Putamen (tissue), 1 donor: ENCODE measurements at regions not wholly inside any gene's neighbourhood (a gene's known extent, or its start where the extent isn't known, plus 50 kb on each side); places are given as distances from the start of the nearest gene placed in this dataset.
"Not testable (repeated sequence)": the region's sequence is repeated elsewhere in the genome, so short reads cannot be mapped to it uniquely, and the experiment has no call there.

Experiments used
- DNase-seq: peaks from one replicate; pipeline ENCODE4 v3.0.0-alpha.2; 2016; ENCODE audit warnings: low spot score

GRCh38 chr5:6548756-6549285, 84.0 kb downstream of the NSUN2 start:
- no peak for DNase-seq

DNA sequence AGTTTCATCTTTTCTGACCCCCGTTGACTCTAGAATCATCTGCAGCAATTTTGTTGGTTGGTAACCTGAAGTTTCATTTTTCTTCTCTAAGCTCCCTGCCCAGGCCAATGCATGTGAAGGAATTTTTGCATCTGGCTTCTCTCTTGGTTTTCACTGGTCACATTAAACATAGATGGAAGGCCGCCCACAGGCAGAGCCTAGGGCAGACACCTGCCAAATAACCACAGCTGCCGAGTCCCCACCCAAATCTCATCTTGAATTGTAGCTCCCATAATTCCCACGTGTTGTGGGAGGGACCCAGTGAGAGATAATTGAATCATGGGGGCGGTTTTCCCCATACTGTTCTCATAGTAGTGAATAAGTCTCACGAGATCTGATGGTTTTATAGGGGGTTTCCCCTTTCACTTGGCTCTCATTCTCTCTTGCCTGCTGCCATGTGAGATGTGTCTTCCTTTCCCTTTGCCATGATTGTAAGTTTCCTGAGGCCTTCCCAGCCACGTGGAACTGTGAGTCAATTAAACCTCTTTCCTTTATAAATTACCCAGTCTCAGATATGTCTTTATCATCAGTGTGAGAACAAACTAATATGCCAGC, 84.8 kb downstream of the NSUN2 start:
- DNase-seq, result not testable (repeated sequence)

GRCh38 chr5:6547498-6547897, 85.3 kb downstream of the NSUN2 start:
- DNase-seq, result no peak

DNA sequence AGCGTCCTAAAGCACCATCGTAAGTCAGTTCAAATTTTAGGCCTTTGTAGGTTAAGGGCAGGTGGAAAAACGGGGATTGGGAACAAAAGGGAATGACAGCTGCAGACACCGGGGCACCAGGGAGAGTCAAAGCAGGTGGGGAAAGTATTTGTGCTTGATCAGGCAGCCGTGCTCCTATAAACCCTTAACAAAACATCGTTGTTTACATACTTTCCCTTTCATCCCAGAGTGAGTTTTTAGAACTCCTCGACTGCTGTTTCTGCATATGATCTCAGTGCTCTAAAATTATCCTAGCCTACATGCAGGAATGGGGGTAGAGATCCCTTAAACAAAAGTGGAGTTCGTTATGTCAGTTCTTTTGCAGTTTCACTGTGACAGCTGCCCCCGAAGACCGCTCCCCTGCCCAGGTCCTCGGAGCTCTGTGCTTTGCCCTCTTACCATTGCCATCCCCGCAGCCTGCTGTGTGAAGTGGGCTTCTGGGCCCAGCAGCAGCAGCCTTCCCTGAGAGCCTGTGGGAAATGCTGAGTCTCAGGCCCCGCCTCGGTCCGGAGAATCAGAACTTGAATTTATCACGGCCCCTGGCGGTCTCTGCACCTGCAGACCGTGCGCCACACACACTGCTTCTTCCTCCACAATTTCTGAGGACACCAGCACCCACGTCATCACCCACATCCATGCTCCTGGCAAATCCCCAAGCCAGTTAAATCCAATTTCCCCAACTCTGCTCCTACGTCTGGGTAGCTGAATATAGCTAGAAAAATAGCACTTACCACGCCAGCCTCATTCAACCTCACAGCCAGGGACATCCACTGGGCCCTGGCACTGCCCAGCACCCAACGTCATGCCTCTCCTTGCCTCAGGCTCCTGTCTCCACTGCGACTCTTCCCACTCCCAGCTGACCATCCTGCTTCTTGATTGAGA, 86.8 kb downstream of the NSUN2 start:
- DNase-seq, result peak; percentile 24

GRCh38 chr5:6545036-6545693, 87.7 kb downstream of the NSUN2 start:
- no peak for DNase-seq

DNA sequence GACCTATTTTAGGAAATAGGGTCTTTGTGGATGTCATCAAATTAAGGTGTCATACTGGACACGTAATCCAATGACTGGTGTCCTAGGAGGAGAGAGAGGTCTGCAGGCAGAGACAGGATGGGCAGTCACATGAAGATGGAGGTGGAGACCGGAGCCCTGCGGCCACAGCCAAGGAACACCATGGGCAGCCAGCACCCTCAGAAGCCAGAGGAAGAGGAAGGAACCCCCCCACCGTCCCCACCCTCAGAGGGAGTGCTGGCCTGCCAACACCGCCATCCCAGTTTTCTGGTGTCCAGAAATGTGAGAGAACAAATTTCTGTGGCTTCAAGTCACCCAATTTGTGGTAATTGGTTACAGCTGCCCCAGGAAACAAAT, 88.3 kb downstream of the NSUN2 start:
- DNase-seq, result no peak
